PC-3 (cell line): ENCODE measurements at regions not wholly inside any gene's neighbourhood (a gene's known extent, or its start where the extent isn't known, plus 50 kb on each side); places are given as distances from the start of the nearest gene placed in this dataset.

ENCODE experiments used
- ATAC-seq: fragments of 200-7000 bp; cut with Tn5 transposase; 2 replicates; pipeline ENCODE4 v1.9.1; 2020; ENCODE audit warnings: mild to moderate bottlenecking, moderate library complexity
- BruUV-seq: library from RNA; stranded (reverse); fragments of 400-500 nt; replicated peaks from 2 replicates; lab custom pipeline; 2021; lab: Mats Ljungman, UMichigan
- CTCF ChIA-PET: fragments of 300-600 bp; sonication (Branson Sonifier 250); formaldehyde crosslinking; loops from one replicate; lab custom pipeline; 2022; ENCODE audit warnings: antibody characterized with exemption; lab: Charles Lee
- POLR2A ChIA-PET: fragments of 300-600 bp; sonication (Branson Sonifier 250); formaldehyde crosslinking; loops from one replicate; lab custom pipeline; 2022; ENCODE audit warnings: antibody characterized with exemption; ENCODE audit not compliant: unreplicated experiment; lab: Charles Lee
- DNase-seq: peaks from one replicate; pipeline ENCODE4 v3.0.0-alpha.2; 2015
- H2AFZ ChIP-seq: fragments of 300-600 bp; sonication (generic); 2 replicates; pipeline ENCODE4 v1.6.0; 2016; ENCODE audit warnings: antibody characterized with exemption, low read length
- H3F3A ChIP-seq: fragments of 300-600 bp; sonication (generic); one replicate; pipeline ENCODE4 v1.6.0; 2017; ENCODE audit warnings: antibody characterized with exemption, low read length, control low read depth, mild to moderate bottlenecking; ENCODE audit not compliant: unreplicated experiment
- H3K27ac ChIP-seq: fragments of 300-600 bp; sonication (generic); 2 replicates; pipeline ENCODE4 v1.5.1; 2016; ENCODE audit warnings: mild to moderate bottlenecking, low read length
- H3K27me3 ChIP-seq: fragments of 300-600 bp; sonication (generic); 2 replicates; pipeline ENCODE4 v1.6.1; 2016; ENCODE audit warnings: low read length, mixed read lengths
- H3K36me3 ChIP-seq: fragments of 300-600 bp; sonication (generic); 2 replicates; pipeline ENCODE4 v1.6.1; 2016; ENCODE audit warnings: low read depth, mixed run types, low read length, mixed read lengths
- H3K4me1 ChIP-seq: fragments of 300-600 bp; sonication (generic); 2 replicates; pipeline ENCODE4 v1.5.1; 2016; ENCODE audit warnings: low read length; ENCODE audit not compliant: insufficient read depth
- H3K4me2 ChIP-seq: fragments of 300-600 bp; sonication (generic); 2 replicates; pipeline ENCODE4 v1.6.0; 2016; ENCODE audit warnings: low read length
- H3K4me3 ChIP-seq: fragments of 300-600 bp; sonication (generic); 2 replicates; pipeline ENCODE4 v1.5.1; 2016; ENCODE audit warnings: mild to moderate bottlenecking, low read length, mixed read lengths
- H3K79me2 ChIP-seq: fragments of 300-600 bp; sonication (generic); 2 replicates; pipeline ENCODE4 v1.6.1; 2017; ENCODE audit warnings: low read length, mixed read lengths
- H3K9ac ChIP-seq: fragments of 300-600 bp; sonication (generic); 2 replicates; pipeline ENCODE4 v1.6.0; 2016; ENCODE audit warnings: mild to moderate bottlenecking, low read length
- H3K9me2 ChIP-seq: fragments of 300-600 bp; sonication (generic); replicated peaks from 2 replicates; pipeline ENCODE4 v1.6.1; 2016; ENCODE audit warnings: mixed run types, low read length, mixed read lengths
- H3K9me3 ChIP-seq: fragments of 300-600 bp; sonication (generic); 2 replicates; pipeline ENCODE4 v1.6.1; 2016; ENCODE audit warnings: low read length, mixed read lengths
- H4K20me1 ChIP-seq: fragments of 300-600 bp; sonication (generic); 2 replicates; pipeline ENCODE4 v1.6.1; 2016; ENCODE audit warnings: low read length, mixed read lengths
- CTCF ChIP-seq: fragments of 300-600 bp; sonication (generic); conservative IDR thresholded peaks from 2 replicates; pipeline ENCODE4 v1.5.1; 2017; ENCODE audit warnings: antibody characterized with exemption, low read depth, mild to moderate bottlenecking, low read length
- EZH2 ChIP-seq: fragments of 300-600 bp; sonication (generic); IDR thresholded peaks from one replicate; pipeline ENCODE4 v1.6.1; 2017; ENCODE audit warnings: antibody characterized with exemption, mild to moderate bottlenecking, low read length; ENCODE audit not compliant: unreplicated experiment
- EZH2phosphoT487 ChIP-seq: fragments of 300-600 bp; sonication (generic); IDR thresholded peaks from 2 replicates; pipeline ENCODE4 v1.6.1; 2018; ENCODE audit warnings: mild to moderate bottlenecking, antibody characterized with exemption, low read length, borderline replicate concordance
- intact Hi-C: fragments of 100-400 bp; cut with micrococcal nuclease; formaldehyde crosslinking; loops from 2 replicates; pipeline ENCODE4 v1.9.0; 2023

- Histone ChIP-seq H3F3A (no peaks in the 10 kb centered on the region), H3K27ac (no peak overlapping the region), H4K20me1 (no peaks in the 10 kb centered on the region), H3K9me3 (no peaks in the 10 kb centered on the region), H2AFZ (no peak overlapping the region), H3K4me2 (no peak overlapping the region), H3K4me1 (no peaks in the 10 kb centered on the region), H3K9ac (no peak overlapping the region), H3K79me2 (no peaks in the 10 kb centered on the region), H3K27me3 (peaks cover 65% of the 10 kb centered on the region), H3K36me3 (no peaks in the 10 kb centered on the region), H3K4me3 (no peak overlapping the region), H3K9me2 (no peaks in the 10 kb centered on the region)
- intact Hi-C loops, result no loop called here
- POLR2A ChIA-PET, result no interaction called here
- BruUV-seq, result no TSS peak
- no peak for DNase-seq
- no peak for ATAC-seq
- TF ChIP-seq EZH2phosphoT487 (no peak), CTCF (no peak)
- CTCF ChIA-PET, result no interaction called here
Measured at GRCh38 chr1:17914987-17915386, 159.9 kb downstream of the ACTL8 start.

- intact Hi-C loops, result no loop called here
- DNase-seq (no peak), ATAC-seq (no peak)
- Histone ChIP-seq H3K79me2 (no peaks in the 10 kb centered on the region), H2AFZ (no peak overlapping the region), H3K9ac (no peak overlapping the region), H3K36me3 (no peaks in the 10 kb centered on the region), H4K20me1 (no peaks in the 10 kb centered on the region), H3K27me3 (peaks cover 62% of the 10 kb centered on the region), H3K4me3 (no peak overlapping the region), H3F3A (no peaks in the 10 kb centered on the region), H3K9me3 (no peaks in the 10 kb centered on the region), H3K4me2 (no peak overlapping the region), H3K27ac (no peak overlapping the region), H3K4me1 (no peaks in the 10 kb centered on the region), H3K9me2 (no peaks in the 10 kb centered on the region)
- no peak for TF ChIP-seq CTCF
- TF ChIP-seq EZH2phosphoT487, result no peak
- TF ChIP-seq EZH2, result no peak
- POLR2A ChIA-PET, result no interaction called here
- CTCF ChIA-PET, result no interaction called here
- BruUV-seq, result no TSS peak
Measured at GRCh38 chr1:17915511-17916197, 160.5 kb downstream of the ACTL8 start.

DNA sequence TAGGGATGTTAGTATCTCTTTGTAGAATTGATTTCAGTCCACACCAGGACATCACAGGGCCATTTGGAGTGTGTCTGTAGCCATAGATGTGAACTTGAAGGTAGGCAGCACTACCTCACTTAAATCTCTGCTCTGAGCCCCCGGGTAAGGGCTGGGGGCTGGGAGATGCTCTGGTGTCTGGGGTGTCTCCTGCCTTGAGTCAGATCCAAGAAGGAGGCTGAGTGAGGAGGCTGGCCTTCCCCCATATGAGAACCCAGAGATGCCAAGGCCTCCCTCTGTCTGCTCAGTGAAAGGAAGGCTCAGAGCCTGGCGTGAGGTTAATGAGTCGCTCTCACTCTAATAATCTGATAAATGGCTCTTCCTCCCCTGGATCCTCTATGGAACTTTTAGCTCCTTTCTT, 161.6 kb downstream of the ACTL8 start:
- DNase-seq (no peak), ATAC-seq (no peak)
- ChIA-PET CTCF (no interaction called here), POLR2A (no interaction called here)
- Histone ChIP-seq H3K79me2 (no peaks in the 10 kb centered on the region), H3K36me3 (no peaks in the 10 kb centered on the region), H3K27me3 (peaks cover 54% of the 10 kb centered on the region), H2AFZ (no peak overlapping the region), H3K9me2 (no peaks in the 10 kb centered on the region), H3K9ac (no peak overlapping the region), H3K4me2 (no peak overlapping the region), H3K9me3 (no peaks in the 10 kb centered on the region), H3K27ac (no peak overlapping the region), H3K4me1 (no peaks in the 10 kb centered on the region), H4K20me1 (no peaks in the 10 kb centered on the region), H3K4me3 (no peak overlapping the region), H3F3A (no peaks in the 10 kb centered on the region)
- no TSS peak for BruUV-seq
- intact Hi-C loops, result no loop called here
- TF ChIP-seq EZH2 (no peak), CTCF (no peak), EZH2phosphoT487 (no peak)
